WTC11 (cell line): ENCODE measurements at regions not wholly inside any gene's neighbourhood (a gene's known extent, or its start where the extent isn't known, plus 50 kb on each side); places are given as distances from the start of the nearest gene placed in this dataset.

Source experiments
- ATF2 ChIP-seq: sonication (generic); formaldehyde crosslinking; IDR thresholded peaks from 2 replicates; pipeline ENCODE4 v1.8.1; 2022; ENCODE audit warnings: low read depth, missing genetic modification reagents, borderline replicate concordance
- CTCF ChIP-seq: fragments of 200-600 bp; IDR thresholded peaks from 2 replicates; pipeline ENCODE4 v1.8.0; 2022; ENCODE audit warnings: antibody characterized with exemption
- ETV6 ChIP-seq: sonication (generic); formaldehyde crosslinking; IDR thresholded peaks from 2 replicates; pipeline ENCODE4 v1.8.1; 2022; ENCODE audit warnings: mild to moderate bottlenecking, missing genetic modification reagents
- MAX ChIP-seq: sonication (generic); formaldehyde crosslinking; IDR thresholded peaks from 2 replicates; pipeline ENCODE4 v1.8.0; 2022; ENCODE audit warnings: mild to moderate bottlenecking, missing genetic modification reagents
- MLX ChIP-seq: sonication (generic); formaldehyde crosslinking; IDR thresholded peaks from 2 replicates; pipeline ENCODE4 v1.8.1; 2023; ENCODE audit warnings: mild to moderate bottlenecking, missing genetic modification reagents, moderate library complexity
- MYBL2 ChIP-seq: sonication (generic); formaldehyde crosslinking; IDR thresholded peaks from 2 replicates; pipeline ENCODE4 v1.8.1; 2023; ENCODE audit warnings: mild to moderate bottlenecking, moderate library complexity, missing genetic modification reagents
- NR1H2 ChIP-seq: sonication (generic); formaldehyde crosslinking; IDR thresholded peaks from 2 replicates; pipeline ENCODE4 v1.9.0; 2021; ENCODE audit warnings: mild to moderate bottlenecking, moderate library complexity, missing genetic modification reagents
- SMAD4 ChIP-seq: sonication (generic); formaldehyde crosslinking; IDR thresholded peaks from 2 replicates; pipeline ENCODE4 v1.8.0; 2022; ENCODE audit warnings: mild to moderate bottlenecking, missing genetic modification reagents
- TP53 ChIP-seq: sonication (generic); formaldehyde crosslinking; IDR thresholded peaks from 2 replicates; pipeline ENCODE4 v1.8.1; 2023; ENCODE audit warnings: mild to moderate bottlenecking, missing genetic modification reagents
- ZNF121 ChIP-seq: sonication (generic); formaldehyde crosslinking; IDR thresholded peaks from 2 replicates; pipeline ENCODE4 v1.8.0; 2023; ENCODE audit warnings: missing genetic modification reagents
- ZNF232 ChIP-seq: sonication (generic); formaldehyde crosslinking; IDR thresholded peaks from 2 replicates; pipeline ENCODE4 v1.8.0; 2022; ENCODE audit warnings: mild to moderate bottlenecking, missing genetic modification reagents
- ZNF416 ChIP-seq: fragments of 250-450 bp; sonication (Bioruptor Pico); IDR thresholded peaks from 2 replicates; pipeline ENCODE4 v1.9.0; 2021; ENCODE audit warnings: mild to moderate bottlenecking, inconsistent platforms

- TF ChIP-seq MYBL2 (CRISPR knock-in tag) (no peak), SMAD4 (CRISPR knock-in tag) (no peak), ETV6 (CRISPR knock-in tag) (no peak), CTCF (no peak), MLX (no peak), ZNF232 (CRISPR knock-in tag) (no peak), TP53 (CRISPR knock-in tag) (no peak), ATF2 (no peak), MAX (CRISPR knock-in tag) (no peak), ZNF416 (CRISPR knock-in tag) (no peak), ZNF121 (CRISPR knock-in tag) (no peak), NR1H2 (no peak)
These were observed 300.7 kb upstream of the PITRM1 start for GRCh38 chr10:3473271-3473670.
